ENCODE measurements at regions not wholly inside any gene's neighbourhood (a gene's known extent, or its start where the extent isn't known, plus 50 kb on each side); places are given as distances from the start of the nearest gene placed in this dataset.
A peak's percentile ranks its signal among the peaks of the same experiment; 100 is the strongest.
"Not testable (repeated sequence)": the region's sequence is repeated elsewhere in the genome, so short reads cannot be mapped to it uniquely, and the experiment has no call there.

GRCh38 chr11:69205743-69206612, 50.2 kb downstream of the SMIM38 start:
- intact Hi-C loops (cut with DNase I, micrococcal nuclease) = no loop called here
- DNase-seq (peak in 1 of 2 donors; percentile 9), ATAC-seq (no peak)

- intact Hi-C loops (cut with DNase I, micrococcal nuclease); ATAC-seq: not testable (repeated sequence)
- DNase-seq = peak in 1 of 2 donors; percentile 1
Measured at GRCh38 chr11:69206613-69206965, 50.9 kb downstream of the SMIM38 start.

GRCh38 chr11:69207165-69207889, 51.6 kb downstream of the SMIM38 start:
- ATAC-seq = no peak
- peak in 1 of 2 donors; percentile 8 for DNase-seq
- intact Hi-C loops (cut with DNase I, micrococcal nuclease) = no loop called here

GRCh38 chr11:69208190-69209037, 52.7 kb downstream of the SMIM38 start:
- ATAC-seq = no peak

GRCh38 chr11:69209038-69209350, 53.3 kb downstream of the SMIM38 start:
- intact Hi-C loops (cut with DNase I, micrococcal nuclease) = no loop called here
- ATAC-seq (no peak), DNase-seq (peak in 1 of 2 donors; percentile 16)

More at GRCh38 chr11:69208190-69209037, 52.7 kb downstream of the SMIM38 start:
- intact Hi-C loops (cut with DNase I, micrococcal nuclease) = no loop called here
- no peak for DNase-seq

GRCh38 chr11:69209421-69210309, 53.9 kb downstream of the SMIM38 start:
- ATAC-seq = no peak
- intact Hi-C loops (cut with DNase I, micrococcal nuclease) = no loop called here
- peak in 1 of 2 donors; percentile 12 for DNase-seq

- ATAC-seq = no peak
- intact Hi-C loops (cut with DNase I, micrococcal nuclease) = no loop called here
- DNase-seq = peak in 1 of 2 donors; percentile 15
Measured at GRCh38 chr11:69210310-69211035, 54.7 kb downstream of the SMIM38 start.

- DNase-seq (peak in 1 of 2 donors; percentile 5), ATAC-seq (no peak)
- intact Hi-C loops (cut with DNase I, micrococcal nuclease) = no loop called here
Measured at GRCh38 chr11:69211540-69211919, 55.8 kb downstream of the SMIM38 start.

- intact Hi-C loops (cut with DNase I, micrococcal nuclease) = no loop called here
- peak in 1 of 2 donors; percentile 5 for DNase-seq
- ATAC-seq = no peak
Measured at GRCh38 chr11:69211920-69212797, 56.4 kb downstream of the SMIM38 start.

- intact Hi-C loops (cut with DNase I, micrococcal nuclease) = no loop called here
- ATAC-seq (no peak), DNase-seq (peak in 1 of 2 donors; percentile 16)
Measured at GRCh38 chr11:69212798-69213110, 57.0 kb downstream of the SMIM38 start.

GRCh38 chr11:69213316-69213715, 57.6 kb downstream of the SMIM38 start:
- intact Hi-C loops (cut with DNase I, micrococcal nuclease) = no loop called here
- DNase-seq (no peak), ATAC-seq (no peak)

- DNase-seq = peak in 1 of 2 donors; percentile 16
- ATAC-seq = no peak
- intact Hi-C loops (cut with DNase I, micrococcal nuclease) = no loop called here
Measured at GRCh38 chr11:69213964-69214363, 58.2 kb downstream of the SMIM38 start.

GRCh38 chr11:69215216-69215615, 59.5 kb downstream of the SMIM38 start:
- intact Hi-C loops (cut with DNase I, micrococcal nuclease) = no loop called here
- DNase-seq (peak in 1 of 2 donors; percentile 20), ATAC-seq (no peak)

- ATAC-seq = peak; percentile 64
Measured at GRCh38 chr11:69215784-69216415, 60.2 kb downstream of the SMIM38 start.

GRCh38 chr11:69216647-69217051, 60.9 kb downstream of the SMIM38 start:
- peak in 1 of 2 donors; percentile 5 for DNase-seq
- no peak for ATAC-seq

More at GRCh38 chr11:69215784-69216415, 60.2 kb downstream of the SMIM38 start:
- peak in 1 of 2 donors; percentile 22 for DNase-seq
- intact Hi-C loops (cut with DNase I, micrococcal nuclease) = no loop called here

More at GRCh38 chr11:69216647-69217051, 60.9 kb downstream of the SMIM38 start:
- intact Hi-C loops (cut with DNase I, micrococcal nuclease) = no loop called here
